ENCODE measurements at regions not wholly inside any gene's neighbourhood (a gene's known extent, or its start where the extent isn't known, plus 50 kb on each side); places are given as distances from the start of the nearest gene placed in this dataset.

DNA sequence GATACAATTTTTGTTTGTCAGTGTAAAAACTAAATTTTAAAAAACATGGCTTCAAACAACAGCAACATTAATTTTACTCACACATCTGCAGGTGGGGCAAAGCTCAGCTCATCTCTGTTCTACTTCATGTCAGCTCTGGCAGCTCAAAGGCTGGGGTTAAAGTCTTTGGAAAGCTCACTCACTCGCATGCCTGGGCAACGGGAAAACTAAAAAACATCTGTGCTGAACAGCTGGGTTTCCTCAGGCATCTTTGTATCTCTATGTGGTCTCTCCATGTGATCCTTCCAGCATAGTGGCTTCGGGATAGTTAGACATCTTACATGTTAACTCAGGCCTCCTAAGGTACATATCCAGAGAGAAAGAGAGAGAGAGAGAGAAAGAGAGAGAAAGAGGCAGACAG is 499.6 kb downstream of the RFPL4B start:
- Histone ChIP-seq H3K4me1 (ENCODE audit: control insufficient read depth, extremely low read depth, insufficient read depth, low read length) (peaks cover 7% of the 10 kb centered on the region), H3K9me1 (replicated peaks; ENCODE audit: control insufficient read depth, extremely low read depth, insufficient read depth, low read length) (no peaks in the 10 kb centered on the region), H3K9me3 (replicated peaks; ENCODE audit: control insufficient read depth, insufficient read depth, low read length) (no peaks in the 10 kb centered on the region), H3K79me2 (ENCODE audit: control insufficient read depth, insufficient read depth, low read length) (no peaks in the 10 kb centered on the region), H3K36me3 (ENCODE audit: control insufficient read depth in 2 of 2, extremely low read depth in 1 of 2, insufficient read depth in 2 of 2, low read length in 2 of 2) (no peaks in the 10 kb centered on the region), H3K4me3 (replicated peaks in 1 of 3; ENCODE audit: insufficient read depth in 1 of 3, low read depth in 1 of 3, low read length in 3 of 3) (no peak overlapping the region), H2AFZ (ENCODE audit: low read depth, low read length) (no peak overlapping the region), H3K9ac (replicated peaks; ENCODE audit: extremely low read depth, insufficient read depth, low read length) (no peak overlapping the region), H4K20me1 (replicated peaks; ENCODE audit: control insufficient read depth, extremely low read depth, insufficient read depth, low read length) (no peaks in the 10 kb centered on the region), H3K4me2 (ENCODE audit: insufficient read depth, low read length) (no peak overlapping the region), H3K27me3 (ENCODE audit: control insufficient read depth in 2 of 2, insufficient read depth in 2 of 2, low read length in 2 of 2) (no peaks in the 10 kb centered on the region), H3K27ac (ENCODE audit: insufficient read depth, low read depth, low read length) (no peak overlapping the region)
- no peak for FAIRE-seq
- DNase-seq (ENCODE audit: low read depth, low spot score), result no peak
- BruUV-seq (replicated peaks), result no TSS peak
- dilution Hi-C loops (cut with MboI; ENCODE audit: extremely low pct_ligation_motif_present, low sequenced_read_pairs) (no loop called here), intact Hi-C loops (cut with micrococcal nuclease) (no loop called here)
- CTCF ChIA-PET, result no interaction called here
- POLR2A ChIA-PET, result no interaction called here
- no peak for TF ChIP-seq EZH2 (IDR thresholded peaks at IDR 0.05; ENCODE audit: borderline replicate concordance, low read depth, low read length, severe bottlenecking)
- no peak for TF ChIP-seq CTCF (IDR thresholded peaks at IDR 0.05; ENCODE audit: extremely low read depth in 1 of 2, insufficient read depth in 1 of 2, low read depth in 1 of 2, low read length in 2 of 2)
- TF ChIP-seq POLR2A (IDR thresholded peaks at IDR 0.05; ENCODE audit: low read depth, low read length), result no peak
- no peak for TF ChIP-seq MYC (IDR thresholded peaks at IDR 0.05; ENCODE audit: low read depth, low read length)

DNA sequence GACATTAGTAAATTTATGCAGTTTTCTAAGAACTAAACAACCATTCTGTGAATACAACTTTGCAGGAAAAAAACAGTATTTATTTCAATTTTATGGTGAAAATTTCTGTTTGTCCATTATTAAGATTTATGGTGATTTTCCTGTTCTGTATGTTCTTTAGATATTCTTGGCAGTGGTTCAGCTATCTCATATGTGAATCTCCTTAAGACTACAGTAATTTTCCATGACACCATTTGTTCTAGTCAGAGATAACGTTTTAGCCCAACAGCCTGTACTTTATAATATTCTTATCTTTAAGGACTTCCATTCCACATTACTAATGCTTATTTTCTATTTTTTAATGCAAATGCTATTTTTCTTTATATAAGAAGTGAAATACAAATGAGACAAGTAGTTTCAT is 504.0 kb downstream of the RFPL4B start:
- TF ChIP-seq POLR2AphosphoS5 (IDR thresholded peaks at IDR 0.05; ENCODE audit: insufficient read depth, low read depth, low read length) (no peak), CTCF (IDR thresholded peaks at IDR 0.05; ENCODE audit: extremely low read depth in 1 of 2, insufficient read depth in 1 of 2, low read depth in 1 of 2, low read length in 2 of 2) (no peak), FOS (IDR thresholded peaks at IDR 0.05; ENCODE audit: borderline replicate concordance, insufficient read depth, low read length) (no peak), EZH2 (IDR thresholded peaks at IDR 0.05; ENCODE audit: borderline replicate concordance, low read depth, low read length, severe bottlenecking) (no peak), GATA2 (IDR thresholded peaks at IDR 0.05; ENCODE audit: insufficient read depth, insufficient read length, low read depth, low read length) (no peak), POLR2A (IDR thresholded peaks at IDR 0.05; ENCODE audit: low read depth, low read length) (no peak), MYC (IDR thresholded peaks at IDR 0.05; ENCODE audit: low read depth, low read length) (no peak), JUN (IDR thresholded peaks at IDR 0.05; ENCODE audit: borderline replicate concordance, insufficient read depth, insufficient read length, low read depth) (no peak)
- TF ChIP-seq, protein P1, sequence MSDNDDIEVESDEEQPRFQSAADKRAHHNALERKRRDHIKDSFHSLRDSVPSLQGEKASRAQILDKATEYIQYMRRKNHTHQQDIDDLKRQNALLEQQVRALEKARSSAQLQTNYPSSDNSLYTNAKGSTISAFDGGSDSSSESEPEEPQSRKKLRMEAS (IDR thresholded peaks at IDR 0.05; ENCODE audit: insufficient read depth, insufficient read length), result no peak
- Histone ChIP-seq H3K4me3 (replicated peaks in 1 of 3; ENCODE audit: insufficient read depth in 1 of 3, low read depth in 1 of 3, low read length in 3 of 3) (no peak overlapping the region), H3K27me3 (ENCODE audit: control insufficient read depth in 2 of 2, insufficient read depth in 2 of 2, low read length in 2 of 2) (no peaks in the 10 kb centered on the region), H3K79me2 (ENCODE audit: control insufficient read depth, insufficient read depth, low read length) (no peaks in the 10 kb centered on the region), H3K9me1 (replicated peaks; ENCODE audit: control insufficient read depth, extremely low read depth, insufficient read depth, low read length) (no peaks in the 10 kb centered on the region), H3K9me3 (replicated peaks; ENCODE audit: control insufficient read depth, insufficient read depth, low read length) (no peaks in the 10 kb centered on the region), H3K27ac (ENCODE audit: insufficient read depth, low read depth, low read length) (no peak overlapping the region), H3K36me3 (ENCODE audit: control insufficient read depth in 2 of 2, extremely low read depth in 1 of 2, insufficient read depth in 2 of 2, low read length in 2 of 2) (no peaks in the 10 kb centered on the region), H3K4me1 (ENCODE audit: control insufficient read depth, extremely low read depth, insufficient read depth, low read length) (peaks cover 7% of the 10 kb centered on the region), H4K20me1 (replicated peaks; ENCODE audit: control insufficient read depth, extremely low read depth, insufficient read depth, low read length) (no peaks in the 10 kb centered on the region), H2AFZ (ENCODE audit: low read depth, low read length) (no peak overlapping the region), H3K4me2 (ENCODE audit: insufficient read depth, low read length) (no peak overlapping the region), H3K9ac (replicated peaks; ENCODE audit: extremely low read depth, insufficient read depth, low read length) (no peak overlapping the region)
- CTCF ChIA-PET, result no interaction called here
- FAIRE-seq (no peak), DNase-seq (ENCODE audit: low read depth, low spot score) (peak; percentile 68)
- intact Hi-C loops (cut with micrococcal nuclease), result no loop called here
- POLR2A ChIA-PET, result no interaction called here
- BruUV-seq (replicated peaks), result no TSS peak
- dilution Hi-C loops (cut with MboI; ENCODE audit: extremely low pct_ligation_motif_present, low sequenced_read_pairs), result no loop called here

Data from endothelial cell of umbilical vein (primary cell).